Fibroblast of lung (primary cell): ENCODE measurements at regions not wholly inside any gene's neighbourhood (a gene's known extent, or its start where the extent isn't known, plus 50 kb on each side); places are given as distances from the start of the nearest gene placed in this dataset.

Experiments used
- CTCF ChIP-seq, 2 donors: IDR thresholded peaks in 1 of 2; conservative IDR thresholded peaks in 1 of 2; 1 replicate in 1 of 2; 2 replicates in 1 of 2; pipeline ENCODE4 v1.5.1; 2011 to 2012; ENCODE audit warnings: low read length in 2 of 2, control low read depth in 1 of 2, inconsistent platforms in 1 of 2, low read depth in 1 of 2, mild to moderate bottlenecking in 1 of 2
- EZH2 ChIP-seq: IDR thresholded peaks from 2 replicates; pipeline ENCODE4 v1.5.1; 2012; ENCODE audit warnings: low read length, control low read depth, mild to moderate bottlenecking; ENCODE audit errors: missing control alignments

DNA sequence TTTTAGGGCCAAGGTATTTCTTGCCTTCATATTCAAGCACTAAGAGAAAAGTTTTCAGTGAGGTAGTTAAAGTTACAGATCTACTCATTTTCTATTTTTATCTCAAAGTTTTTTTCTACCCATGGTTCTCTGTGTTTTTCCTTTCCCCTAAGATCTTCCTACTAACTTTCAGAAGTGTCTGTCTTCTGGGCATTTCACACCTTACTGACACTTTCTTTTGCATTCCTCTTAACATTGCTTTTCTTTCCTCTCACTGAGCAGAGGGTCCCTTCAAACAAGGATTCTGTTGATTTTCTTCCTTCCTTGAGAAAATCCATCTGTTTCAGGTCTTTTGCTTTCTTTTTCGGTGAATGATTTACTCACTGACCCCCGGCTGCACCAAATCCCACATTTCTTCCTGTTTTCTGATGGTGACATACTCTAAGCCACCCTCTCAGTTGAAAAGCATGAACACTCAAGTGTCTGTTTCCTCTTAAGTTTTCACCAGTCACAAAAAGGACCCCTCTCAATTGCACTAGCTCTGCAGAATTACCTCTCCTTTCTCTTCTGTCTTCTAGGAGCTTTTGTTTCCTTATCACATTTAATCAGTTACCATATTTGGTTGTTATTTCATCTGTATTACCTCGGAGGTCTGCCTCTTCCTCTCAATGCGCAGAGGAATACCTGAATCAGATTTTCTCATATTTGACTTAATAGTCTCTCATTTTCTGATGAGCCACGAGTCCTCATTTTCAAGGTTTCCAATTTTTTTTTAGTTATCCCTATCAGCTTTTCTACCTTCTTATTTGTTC, 73.5 kb upstream of the RNF217 start:
- TF ChIP-seq CTCF (conservative IDR thresholded peaks at IDR 0.05 in 1 of 2, IDR thresholded peaks at IDR 0.05 in 1 of 2; ENCODE audit: low read depth in 1 of 2, low read length in 2 of 2) (no peak), EZH2 (no peak)
